GM19463 (cell line): ENCODE measurements at regions not wholly inside any gene's neighbourhood (a gene's known extent, or its start where the extent isn't known, plus 50 kb on each side); places are given as distances from the start of the nearest gene placed in this dataset.
A peak's percentile ranks its signal among the peaks of the same experiment; 100 is the strongest.

Experiments used
- ATAC-seq: cut with Tn5 transposase; IDR thresholded peaks from one replicate; pipeline ENCODE4 v1.9.1; 2021; ENCODE audit warnings: mild to moderate bottlenecking, moderate library complexity; ENCODE audit not compliant: unreplicated experiment

DNA sequence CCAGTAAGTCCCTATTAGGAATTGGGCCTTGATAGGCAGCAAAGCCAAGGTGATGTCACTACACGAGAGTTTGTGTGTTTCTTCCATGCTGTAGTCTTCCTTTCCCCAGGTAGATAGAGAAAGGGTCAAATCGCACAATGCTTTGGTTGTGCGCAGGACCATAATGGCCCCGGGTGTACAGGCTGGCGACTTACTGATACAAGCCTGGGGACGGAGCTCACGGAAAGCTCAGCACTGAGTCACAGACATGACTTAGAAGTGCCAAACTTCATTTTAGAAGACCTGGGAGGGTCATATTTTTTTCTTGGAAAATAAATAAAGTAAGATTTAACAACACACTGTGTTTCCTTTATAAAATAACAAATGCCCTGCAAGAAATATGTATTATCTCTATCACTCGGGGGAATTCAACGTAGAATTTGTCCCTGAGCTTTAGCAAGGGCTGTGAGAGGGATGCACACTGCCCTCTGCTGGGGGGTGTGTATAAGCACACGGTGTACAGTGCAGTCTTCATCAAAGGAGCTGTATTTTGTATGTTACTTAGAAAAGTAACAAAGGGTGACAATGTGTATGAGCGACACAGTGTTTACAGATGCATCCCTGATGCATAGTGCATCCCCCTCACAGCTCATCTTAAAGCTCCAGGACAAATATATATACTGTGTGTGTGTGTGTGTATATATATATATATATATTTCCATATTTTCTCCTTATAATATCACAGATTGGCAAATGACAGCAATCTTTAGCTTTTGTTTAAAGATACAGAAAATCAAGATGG lies 254.5 kb upstream of the VEGFC start:
- ATAC-seq: peak; percentile 83

DNA sequence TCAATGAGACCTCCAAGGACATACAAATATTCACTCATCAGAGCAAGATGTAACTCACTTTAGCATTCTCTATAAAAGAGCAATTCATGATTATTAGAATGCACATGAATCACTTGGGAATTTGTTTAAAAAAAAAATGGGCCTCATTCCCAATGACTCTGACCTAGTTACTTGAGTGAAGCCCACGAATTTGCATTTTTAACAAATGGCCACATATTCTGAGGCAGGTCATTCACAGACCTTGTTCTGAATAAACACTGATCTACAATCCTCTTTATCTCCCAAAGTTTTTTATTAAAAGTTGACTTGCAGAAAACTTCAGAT lies 255.1 kb upstream of the VEGFC start:
- ATAC-seq: no peak

DNA sequence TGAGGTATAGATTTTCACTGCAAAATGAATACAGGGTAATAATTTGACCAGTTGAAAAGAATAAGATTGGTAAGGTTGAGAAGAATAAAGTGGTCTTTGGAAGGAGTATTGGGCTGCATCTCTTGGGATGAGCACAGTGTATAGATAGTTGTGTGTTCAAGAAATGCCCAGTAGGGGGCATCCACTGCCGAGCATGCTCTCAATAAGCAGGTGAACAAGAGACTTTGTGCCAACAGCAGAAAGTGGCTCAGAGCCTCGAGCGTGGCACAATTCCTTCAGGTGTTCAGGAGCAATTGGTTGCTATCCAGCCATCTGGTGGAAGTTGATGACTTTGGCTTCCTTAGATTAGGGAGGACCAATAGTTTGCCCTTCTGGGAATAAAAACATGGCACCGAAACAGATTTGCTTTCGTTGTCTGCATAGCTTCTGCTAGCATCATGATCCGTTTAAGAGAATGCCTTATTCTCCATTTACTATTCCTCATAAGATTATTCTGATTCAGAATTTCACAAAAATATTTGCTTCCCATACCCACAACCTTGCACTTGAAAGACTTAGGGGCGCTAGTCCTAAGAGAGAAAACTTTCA lies 258.1 kb upstream of the NEIL3 start:
- peak; percentile 82 for ATAC-seq

DNA sequence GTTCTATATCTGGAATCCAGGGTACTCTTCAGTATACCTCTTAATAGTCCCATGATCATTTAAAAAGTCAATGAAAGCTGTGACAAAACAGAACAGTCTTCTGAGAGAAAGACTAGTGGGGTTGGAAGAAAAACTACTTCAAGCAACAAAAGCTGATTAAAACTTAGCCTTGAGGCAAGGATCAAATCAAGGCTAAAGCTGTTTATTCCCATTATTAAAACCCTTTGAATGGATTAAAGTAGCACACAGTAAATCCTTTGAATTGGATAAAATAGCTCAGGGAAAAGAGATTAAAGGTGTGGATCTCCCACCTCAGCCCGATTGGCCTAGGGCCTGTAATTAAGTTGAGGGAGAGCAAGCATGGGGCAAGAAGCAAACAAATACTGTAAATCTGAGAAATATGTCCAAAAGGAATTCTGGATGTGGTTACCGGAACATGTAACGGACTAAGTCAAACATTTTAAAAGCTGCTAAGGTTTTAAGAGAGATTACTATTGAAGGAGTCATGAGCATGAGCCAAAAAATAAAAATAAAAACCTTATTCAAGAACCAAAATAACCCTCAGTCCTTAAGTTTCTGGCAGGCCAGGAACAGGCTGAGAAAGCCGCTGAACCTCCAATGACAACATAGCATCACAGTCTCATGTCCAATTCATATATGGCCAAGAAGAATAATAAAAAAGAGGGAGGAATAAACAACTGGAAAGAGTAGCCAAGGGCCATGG lies 257.3 kb upstream of the NEIL3 start:
- ATAC-seq: no peak

DNA sequence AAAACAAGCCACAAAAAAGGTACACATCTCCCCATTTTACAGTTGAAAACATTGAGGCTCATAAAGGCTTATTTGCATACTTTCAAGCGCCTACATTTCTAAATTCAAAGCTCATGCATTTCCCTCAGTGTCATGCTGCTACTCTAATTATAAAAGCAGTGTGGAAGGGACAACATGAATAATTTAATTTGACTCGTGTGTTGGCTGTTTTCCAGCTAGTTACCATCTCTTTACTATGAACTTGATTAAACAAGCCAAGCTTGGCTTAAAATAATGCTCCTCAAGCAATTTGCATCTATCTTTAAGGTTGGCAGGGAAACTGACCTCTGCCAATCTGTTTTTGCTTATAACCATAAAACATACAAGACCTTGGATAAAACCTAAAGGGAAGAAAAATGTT lies 252.5 kb upstream of the NEIL3 start:
- ATAC-seq: no peak

DNA sequence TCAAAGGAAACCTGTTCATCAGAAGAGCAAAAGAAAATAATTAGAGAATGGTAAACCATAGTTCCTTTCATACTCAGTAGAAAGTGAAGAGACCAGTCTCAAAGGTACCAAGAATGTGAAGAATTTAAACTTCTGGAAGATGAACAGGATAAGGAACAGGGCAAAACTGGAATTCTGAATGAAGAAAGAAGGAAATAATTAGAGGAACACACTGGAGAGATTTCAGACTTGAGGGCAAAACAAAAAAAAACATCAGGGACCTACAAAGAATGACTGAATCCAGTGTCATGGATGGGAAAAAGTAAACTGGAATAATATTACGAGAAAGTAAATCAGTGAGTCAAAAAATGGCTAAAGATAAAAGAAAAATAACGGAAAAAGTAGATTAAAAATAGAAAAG lies 245.6 kb upstream of the NEIL3 start:
- ATAC-seq: no peak

DNA sequence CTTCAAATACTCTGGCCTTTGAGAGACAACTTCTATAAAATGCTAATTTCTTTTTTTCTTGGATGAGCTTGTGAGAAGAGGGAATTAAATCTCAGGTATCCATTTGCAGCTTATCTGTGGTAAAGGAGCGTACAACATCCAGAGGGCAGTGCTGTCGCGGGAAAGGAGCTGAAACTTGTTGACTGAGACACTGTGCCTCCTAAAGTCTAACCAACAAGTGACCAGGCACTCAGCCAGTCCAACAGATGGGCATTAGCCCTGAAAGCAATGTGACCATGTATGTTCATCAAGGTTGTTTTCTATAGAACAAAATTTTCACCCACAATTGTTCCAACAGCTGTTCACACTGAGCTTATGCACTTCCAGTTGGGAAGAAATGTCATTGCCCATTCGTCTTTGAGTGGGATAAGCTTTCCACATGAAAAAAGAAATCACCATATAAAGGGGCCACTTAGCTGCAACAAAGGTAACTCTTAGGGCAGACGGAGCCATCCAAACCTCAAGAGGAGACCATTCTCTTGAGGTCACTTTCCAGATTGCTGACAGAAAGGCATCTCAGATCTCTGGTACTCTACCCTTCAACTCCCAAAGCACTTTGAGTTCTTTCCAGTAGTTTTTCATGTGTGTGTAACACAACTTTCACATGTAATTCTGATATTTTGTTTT lies 244.8 kb upstream of the NEIL3 start:
- no peak for ATAC-seq

DNA sequence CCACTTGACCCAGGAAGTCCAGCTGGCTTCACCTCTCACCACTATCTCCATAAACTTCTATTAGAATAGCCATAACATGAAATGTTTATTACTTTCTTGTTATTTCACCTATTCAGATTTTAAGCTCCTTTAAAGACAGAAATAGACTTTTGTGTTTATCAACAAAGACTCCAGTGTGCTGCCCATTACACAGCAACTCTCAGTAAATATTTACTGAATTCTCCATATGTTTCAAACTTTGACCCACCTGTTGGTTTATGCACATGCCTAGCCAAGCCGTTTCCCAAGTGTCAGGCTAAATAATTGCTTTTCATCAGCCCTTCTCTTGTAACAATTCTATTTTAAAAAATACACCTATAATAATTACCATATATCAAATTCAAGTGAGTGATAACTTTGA lies 242.9 kb upstream of the NEIL3 start:
- no peak for ATAC-seq

DNA sequence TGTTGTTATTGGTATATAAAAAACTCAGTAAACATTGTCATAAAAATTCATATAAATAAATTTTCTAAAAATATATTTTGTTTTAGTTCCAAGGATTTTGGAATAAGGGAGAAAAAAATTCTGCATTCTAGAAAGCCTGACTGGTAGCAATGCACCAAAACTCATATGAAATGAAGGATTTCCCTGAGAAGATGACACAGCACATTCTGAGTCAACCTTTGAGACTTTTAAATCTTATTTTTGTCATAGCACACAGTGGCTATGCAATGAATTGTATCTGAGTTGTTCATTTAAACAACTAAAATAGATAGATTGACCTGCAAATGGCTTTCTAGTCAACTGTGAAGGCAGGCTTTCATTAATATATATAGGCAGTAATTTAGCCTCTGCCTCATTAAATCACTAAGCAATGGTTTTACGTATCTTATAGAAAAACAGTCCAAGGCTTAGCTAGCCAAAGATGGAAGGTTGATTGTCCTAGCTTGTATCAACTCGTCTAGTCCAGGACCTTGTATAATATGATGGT lies 239.1 kb upstream of the NEIL3 start:
- ATAC-seq: no peak

DNA sequence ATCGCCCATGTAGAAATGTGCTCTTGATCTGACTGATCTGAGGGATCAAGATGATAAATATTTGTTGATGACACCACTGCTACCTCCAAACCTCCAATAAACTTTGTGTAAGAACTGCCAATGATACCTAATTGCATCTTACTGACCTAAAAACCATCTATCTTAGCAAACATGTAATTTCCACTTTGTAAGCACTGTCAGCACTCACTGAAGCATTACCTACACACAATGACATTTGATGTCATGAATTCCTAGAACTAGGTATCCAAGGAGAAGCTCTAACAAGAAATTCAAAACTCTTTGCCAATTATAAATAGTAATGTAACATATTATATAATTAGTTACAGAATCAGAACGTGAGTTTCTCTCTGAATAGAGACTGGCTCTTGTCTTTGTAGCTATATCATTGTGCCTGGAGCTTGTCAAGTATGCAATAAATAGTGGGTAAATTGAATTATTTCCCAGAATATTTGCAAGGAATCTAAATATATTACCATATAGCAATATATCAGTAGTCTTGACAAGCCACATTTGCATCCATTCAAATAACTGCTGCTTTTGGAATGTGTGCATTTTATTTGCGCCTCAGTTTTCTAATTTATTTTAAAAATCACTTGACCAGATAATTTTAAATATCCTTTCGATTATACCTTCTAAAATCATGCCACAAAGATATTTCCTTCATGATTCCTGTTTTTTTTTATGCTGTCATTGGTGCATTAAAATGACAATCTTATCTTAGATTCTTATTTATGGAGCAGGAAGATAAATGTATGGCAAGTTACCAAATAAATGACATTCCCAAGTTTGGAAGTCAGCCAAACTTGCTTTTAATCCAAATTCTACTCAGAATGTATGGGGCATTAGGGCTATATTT lies 232.3 kb upstream of the NEIL3 start:
- no peak for ATAC-seq

DNA sequence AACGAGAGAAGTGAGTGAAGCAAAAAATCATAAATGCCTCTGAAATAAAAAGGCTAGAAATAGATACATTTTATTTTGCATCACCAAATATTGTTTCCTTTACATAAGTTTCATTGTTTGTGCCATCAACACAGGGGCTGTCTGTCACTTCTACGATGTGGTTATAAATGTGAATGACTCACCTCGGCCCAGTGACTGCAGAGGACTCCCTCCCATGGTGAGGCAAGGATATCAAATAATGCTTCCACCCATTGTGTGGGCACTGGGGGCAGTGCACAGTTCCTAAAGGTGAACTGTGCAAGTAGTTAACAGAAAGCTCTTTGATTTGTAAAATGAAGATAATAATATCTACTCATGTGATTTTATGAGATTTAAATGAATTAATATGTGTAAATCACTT lies 230.3 kb upstream of the NEIL3 start:
- no peak for ATAC-seq

DNA sequence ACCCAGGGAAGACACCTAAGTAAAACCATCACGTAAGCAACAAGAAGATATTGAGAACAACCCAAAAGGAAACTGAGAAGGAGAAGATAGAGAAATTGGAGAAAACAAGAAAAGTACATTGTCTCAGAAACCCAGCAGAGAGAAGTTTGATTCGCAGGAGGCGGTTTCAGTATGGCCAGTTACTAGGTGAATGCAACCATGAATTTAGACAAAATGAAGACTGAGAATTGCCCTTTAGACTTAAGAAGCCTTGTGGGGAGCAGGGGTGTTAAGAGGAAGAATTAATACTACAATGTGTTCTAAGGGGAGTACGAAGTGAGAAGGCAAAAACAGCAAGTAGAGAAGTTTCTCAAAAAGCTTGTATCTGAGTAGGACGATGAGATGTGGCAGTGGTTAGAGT lies 229.3 kb upstream of the NEIL3 start:
- ATAC-seq: peak; percentile 78

DNA sequence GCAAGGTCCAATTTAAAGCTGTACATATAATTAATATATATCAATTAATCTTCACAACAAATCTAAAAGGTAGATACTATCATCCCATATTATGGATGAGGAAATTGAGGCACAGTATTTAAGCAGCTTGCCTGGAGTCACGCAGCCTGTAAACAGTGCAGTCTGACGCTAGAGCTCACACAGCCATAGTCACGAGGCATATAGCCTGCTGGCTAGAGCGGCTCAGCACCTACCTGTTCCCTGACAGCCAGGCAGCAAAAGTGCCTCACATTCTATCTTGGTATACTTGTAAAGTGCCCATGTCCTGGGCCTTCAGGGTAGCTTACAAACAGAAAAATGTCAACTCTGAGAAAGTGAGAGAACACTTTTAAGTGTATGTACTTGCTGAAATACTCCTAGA lies 222.6 kb upstream of the NEIL3 start:
- no peak for ATAC-seq

DNA sequence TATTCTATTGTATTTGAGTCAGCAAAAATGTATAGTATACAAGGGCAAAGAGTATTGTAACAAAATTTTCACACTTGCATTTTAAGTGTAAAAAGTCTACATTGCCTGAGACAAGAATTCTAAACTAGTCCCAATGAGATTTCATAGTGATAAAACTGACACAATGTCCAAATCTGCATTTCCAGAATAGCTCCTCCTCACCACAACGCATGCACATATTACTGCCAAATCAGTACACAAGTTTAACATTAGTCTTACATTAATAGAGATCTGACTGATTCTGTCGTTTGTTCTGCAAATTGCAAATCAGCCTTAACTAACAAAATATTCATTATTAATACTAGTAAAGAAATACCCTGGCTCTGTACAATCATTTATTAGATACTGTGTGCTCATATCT lies 222.2 kb upstream of the NEIL3 start:
- no peak for ATAC-seq

DNA sequence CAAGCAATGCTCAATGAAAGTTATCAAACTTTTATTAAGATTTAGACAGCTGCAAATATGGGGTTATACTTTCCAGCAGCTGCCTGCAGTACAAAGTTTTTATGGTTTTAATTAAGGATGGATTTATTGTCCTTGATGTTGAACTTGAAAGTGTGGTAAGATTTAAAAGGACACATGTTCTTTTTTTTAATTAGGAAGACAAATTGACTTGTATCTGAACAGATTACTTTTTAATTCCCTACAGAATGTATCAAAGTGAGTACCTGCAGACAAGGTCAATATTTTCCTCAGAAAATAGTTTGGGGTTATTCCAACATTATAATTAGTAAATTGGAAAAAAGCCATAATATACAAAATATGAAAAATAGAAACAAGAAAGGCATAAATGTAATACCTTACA lies 218.2 kb upstream of the NEIL3 start:
- no peak for ATAC-seq

DNA sequence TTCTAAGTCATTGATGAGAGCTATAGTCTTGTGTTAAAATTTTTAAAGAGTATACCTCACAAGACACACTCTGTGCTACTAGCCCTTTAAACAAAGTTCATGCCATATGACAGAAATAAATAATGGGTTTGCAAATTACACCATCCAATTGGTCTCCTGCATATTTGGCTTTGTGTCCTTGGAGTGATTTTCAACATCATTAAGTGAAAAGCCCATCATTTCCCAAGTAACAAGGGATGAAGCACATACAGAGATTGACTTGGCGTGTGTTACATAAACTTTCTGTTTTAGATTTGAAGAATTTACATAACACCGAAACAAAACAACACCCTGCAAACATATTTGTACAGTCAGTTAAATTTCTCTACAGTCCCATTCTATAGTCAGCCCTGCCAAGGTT lies 216.9 kb upstream of the NEIL3 start:
- ATAC-seq: no peak

DNA sequence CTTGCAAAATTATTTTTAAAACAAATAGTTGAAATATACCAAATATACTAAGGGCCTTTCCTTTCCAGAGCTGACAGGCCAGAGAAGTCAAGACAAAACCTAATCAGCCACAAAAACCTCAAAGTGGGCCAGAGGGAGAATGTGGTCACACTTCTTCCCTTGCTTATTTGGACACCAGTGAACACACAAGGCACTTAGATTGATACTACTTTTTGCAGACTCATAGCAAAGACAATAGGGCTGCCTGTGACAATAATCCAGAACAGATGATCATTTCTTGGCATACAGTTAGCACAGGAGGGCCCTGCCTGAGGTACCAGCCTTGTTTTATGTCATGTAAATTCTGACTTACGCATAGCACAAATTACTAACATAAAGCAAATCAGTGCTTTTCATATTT lies 215.7 kb upstream of the NEIL3 start:
- ATAC-seq: no peak

DNA sequence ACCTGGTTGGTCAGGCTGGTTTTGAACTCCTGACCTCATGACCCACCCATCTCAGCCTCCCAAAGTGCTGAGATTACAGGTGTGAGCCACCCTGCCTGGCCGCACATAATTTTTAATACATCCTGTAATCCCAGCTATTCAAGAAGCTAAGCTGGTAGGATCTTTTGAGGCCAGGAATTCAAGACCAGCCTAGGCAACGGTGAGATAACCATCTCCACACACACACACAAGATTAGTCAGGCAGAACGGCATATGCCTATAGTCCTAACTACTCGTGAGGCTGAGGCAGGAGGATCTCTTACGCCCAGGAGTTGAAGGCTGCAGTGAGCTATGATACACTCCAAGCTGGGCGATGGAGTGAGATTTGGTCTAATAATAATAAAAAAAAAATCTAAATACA lies 212.4 kb upstream of the NEIL3 start:
- no peak for ATAC-seq

DNA sequence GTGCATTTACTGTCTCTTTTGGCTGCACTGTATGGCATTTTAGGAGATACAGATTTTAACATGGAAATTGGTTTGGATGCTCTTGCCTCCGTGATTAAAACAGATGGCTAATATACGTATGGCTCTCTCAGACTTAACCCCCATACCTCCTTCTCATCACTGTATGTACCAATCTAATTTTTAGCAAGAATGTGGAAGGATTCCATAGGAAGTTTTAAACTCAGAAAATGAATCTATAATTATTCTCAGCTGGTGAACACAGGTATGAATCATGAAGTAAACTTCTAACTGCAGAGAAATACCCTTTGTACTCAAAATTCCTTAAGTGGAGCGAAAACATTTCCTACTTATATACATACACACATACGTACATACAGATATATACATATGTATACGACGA lies 210.5 kb upstream of the NEIL3 start:
- no peak for ATAC-seq

DNA sequence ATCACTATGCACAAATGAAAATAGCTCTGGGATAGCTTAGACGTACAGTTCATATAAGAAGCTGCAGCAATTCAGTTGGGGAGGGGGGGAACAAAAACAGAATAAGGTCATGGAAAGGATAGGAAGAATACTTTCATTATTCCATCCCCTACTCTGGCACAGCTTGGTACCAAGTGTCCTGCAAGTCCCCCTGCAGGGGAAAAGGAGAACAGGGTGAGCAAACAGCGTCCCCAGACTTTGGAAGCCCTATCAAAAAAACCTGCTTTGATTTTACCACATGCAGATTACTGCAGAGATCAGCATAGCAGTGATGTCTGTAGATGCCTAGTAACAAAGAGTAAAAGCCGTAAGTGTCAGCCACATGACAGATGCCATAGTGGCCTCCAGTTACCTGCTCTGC lies 209.4 kb upstream of the NEIL3 start:
- ATAC-seq: no peak

DNA sequence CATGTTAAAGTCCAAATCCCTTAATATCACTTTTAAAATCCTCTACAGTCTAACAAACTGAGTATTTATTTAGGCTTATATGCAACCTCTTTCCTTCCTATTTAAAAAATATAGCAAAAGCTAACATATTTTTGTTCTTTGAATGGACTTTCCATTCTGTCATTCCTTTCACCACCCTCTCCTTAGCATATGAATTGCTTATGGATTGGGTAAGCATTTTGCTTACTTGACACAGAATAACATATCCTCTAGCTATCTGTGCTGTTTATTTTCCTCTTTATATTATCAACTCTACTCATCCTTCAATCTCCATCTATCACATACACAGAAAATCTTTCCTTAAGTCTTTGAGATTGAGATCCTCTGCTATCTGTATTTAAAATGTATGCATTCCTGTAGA lies 206.1 kb upstream of the NEIL3 start:
- ATAC-seq: no peak
